ENCODE measurements at regions not wholly inside any gene's neighbourhood (a gene's known extent, or its start where the extent isn't known, plus 50 kb on each side); places are given as distances from the start of the nearest gene placed in this dataset.

- peaks cover 8% of the 10 kb centered on the region in 2 experiments for H3K4me1 Mint-ChIP-seq
- Histone ChIP-seq H3K9ac (ENCODE audit: extremely low read depth, insufficient read length, low read length) (no peak overlapping the region), H3K79me2 (ENCODE audit: insufficient read depth, low read length) (no peaks in the 10 kb centered on the region), H4K91ac (ENCODE audit: insufficient read length, low read depth, low read length) (no peak overlapping the region), H3K79me1 (ENCODE audit: insufficient read depth, low read depth, low read length, poor library complexity, severe bottlenecking) (no peaks in the 10 kb centered on the region), H3T11ph (ENCODE audit: low read length) (no peak overlapping the region), H3K9me3 (ENCODE audit: control insufficient read depth, low read depth, low read length) (no peaks in the 10 kb centered on the region), H2BK5ac (ENCODE audit: insufficient read length, low read length) (no peak overlapping the region), H3K14ac (ENCODE audit: insufficient read depth, low read length) (no peak overlapping the region), H2AK5ac (ENCODE audit: insufficient read length, low read length) (no peak overlapping the region), H2BK120ac (ENCODE audit: low read depth, low read length, poor library complexity, severe bottlenecking) (no peak overlapping the region), H3K4me1 (ENCODE audit: insufficient read depth, low read length) (no peaks in the 10 kb centered on the region; the same call in 1 of the 2 replicates), H2BK20ac (ENCODE audit: low read depth, low read length, poor library complexity, severe bottlenecking) (no peak overlapping the region), H3K27me3 (ENCODE audit: insufficient read depth, low read length) (peaks cover under 1% of the 10 kb centered on the region; the same call in 1 of the 2 replicates), H2BK15ac (ENCODE audit: low read depth, low read length) (no peak overlapping the region), H3K56ac (ENCODE audit: insufficient read length, low read depth, low read length) (no peak overlapping the region), H3K23me2 (ENCODE audit: insufficient read length, low read depth, low read length, poor library complexity, severe bottlenecking) (no peaks in the 10 kb centered on the region), H3K18ac (ENCODE audit: insufficient read length, low read depth, low read length) (no peak overlapping the region), H4K20me1 (ENCODE audit: control insufficient read depth, insufficient read depth, insufficient read length) (no peaks in the 10 kb centered on the region), H3K4me2 (ENCODE audit: insufficient read depth, insufficient read length, low read length) (no peak overlapping the region), H4K5ac (ENCODE audit: insufficient read length, low read depth, low read length) (no peak overlapping the region), H2AFZ (ENCODE audit: low read length) (no peak overlapping the region), H3K4ac (ENCODE audit: low read depth, low read length) (no peak overlapping the region), H3K23ac (ENCODE audit: insufficient read length, low read depth, low read length) (no peak overlapping the region), H2BK12ac (ENCODE audit: insufficient read length, low read depth, low read length) (no peak overlapping the region), H3K27ac (ENCODE audit: insufficient read length, low read depth, low read length) (no peak overlapping the region), H4K8ac (replicated peaks; ENCODE audit: insufficient read length, low read depth, low read length) (no peak overlapping the region)
- H3K27me3 Mint-ChIP-seq (ENCODE audit: low read depth) = peaks cover 37% of the 10 kb centered on the region
- H3K27ac Mint-ChIP-seq = no peak overlapping the region
- no peak overlapping the region for H3K4me3 Mint-ChIP-seq
- TF ChIP-seq CTCF (conservative IDR thresholded peaks at IDR 0.05) = no peak
- H3K9me3 Mint-ChIP-seq = peaks cover 2 to 10% of the 10 kb centered on the region in 2 experiments; a peak in 4 of 5 replicates
- WGBS (ENCODE audit: extremely low coverage, insufficient read length, low lambda C conversion rate) = no CpG with 5 or more reads among the region's 3 CpGs
- peaks cover 0 to 9% (median 3%) of the 10 kb centered on the region in 3 experiments; a peak in 2 of 7 replicates for H3K36me3 Mint-ChIP-seq (ENCODE audit: insufficient read depth in 1 of 3, low read depth in 3 of 3)
- no peak for DNase-seq
These were observed 410.4 kb downstream of the INHBA start for GRCh38 chr7:41292487-41292886.

All from H9 (cell line).